C1 segment of cervical spinal cord (tissue), 14 donors: ENCODE measurements at regions not wholly inside any gene's neighbourhood (a gene's known extent, or its start where the extent isn't known, plus 50 kb on each side); places are given as distances from the start of the nearest gene placed in this dataset.

ENCODE experiments used
- DNase-seq, 14 donors: peaks; one replicate each; lab custom pipeline; 2025; lab: John Stamatoyannopoulos, UW

DNA sequence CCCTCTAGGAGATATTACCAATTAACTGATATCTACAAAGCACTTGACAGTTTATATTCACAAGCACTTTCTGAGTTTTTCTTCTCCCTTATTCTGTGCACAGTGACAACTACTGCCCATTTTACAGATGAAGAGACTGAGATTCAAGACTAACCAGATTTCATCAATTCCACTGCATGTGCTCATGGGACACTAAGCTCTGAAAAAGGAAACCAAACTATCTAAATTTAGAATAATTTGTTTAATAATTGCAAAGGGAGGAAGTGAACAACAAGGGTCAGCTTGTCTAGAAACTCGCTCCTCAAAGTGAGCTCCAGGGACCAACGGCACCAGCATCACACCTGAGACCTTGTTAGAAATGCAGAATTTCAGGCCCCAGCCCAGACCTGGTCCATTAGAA is 50.8 kb upstream of the MYLIP start:
- DNase-seq, result no peak

DNA sequence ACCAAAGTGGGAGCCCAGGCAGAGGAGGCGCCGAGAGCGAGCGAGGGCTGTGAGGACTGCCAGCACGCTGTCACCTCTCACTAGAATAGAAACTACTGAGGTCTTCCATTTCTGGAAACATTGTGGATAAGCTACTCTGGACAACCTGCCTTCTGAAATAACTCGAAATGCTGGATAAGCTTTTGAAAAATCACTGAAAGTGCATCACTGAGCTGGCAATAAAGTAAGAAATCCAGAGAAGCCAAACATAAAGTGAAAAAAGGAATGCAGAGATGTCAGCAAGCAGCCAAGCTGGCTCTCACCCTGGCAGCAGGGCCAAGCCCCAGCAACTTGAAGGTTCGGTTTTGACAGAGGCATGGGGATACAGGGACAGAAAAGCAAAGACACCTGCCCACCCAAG is 59.2 kb upstream of the MYLIP start:
- no peak for DNase-seq

DNA sequence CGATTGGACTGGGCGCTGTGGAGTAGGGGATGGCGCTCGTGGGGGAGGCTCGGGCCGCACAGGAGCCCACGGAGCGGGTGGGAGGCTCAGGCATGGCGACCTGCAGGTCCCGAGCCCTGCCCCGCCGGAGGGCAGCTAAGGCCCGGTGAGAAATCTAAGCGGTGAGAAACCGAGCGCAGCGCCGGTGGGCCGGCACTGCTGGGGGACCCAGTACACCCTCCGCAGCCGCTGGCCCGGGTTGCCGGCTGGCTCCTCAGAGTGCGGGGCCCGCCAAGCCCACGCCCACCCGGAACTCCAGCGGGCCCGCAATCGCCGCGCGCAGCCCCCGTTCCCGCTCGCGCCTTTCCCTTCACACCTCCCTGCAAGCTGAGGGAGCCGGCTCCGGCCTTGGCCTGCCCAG is 59.7 kb upstream of the MYLIP start:
- DNase-seq, result no peak

DNA sequence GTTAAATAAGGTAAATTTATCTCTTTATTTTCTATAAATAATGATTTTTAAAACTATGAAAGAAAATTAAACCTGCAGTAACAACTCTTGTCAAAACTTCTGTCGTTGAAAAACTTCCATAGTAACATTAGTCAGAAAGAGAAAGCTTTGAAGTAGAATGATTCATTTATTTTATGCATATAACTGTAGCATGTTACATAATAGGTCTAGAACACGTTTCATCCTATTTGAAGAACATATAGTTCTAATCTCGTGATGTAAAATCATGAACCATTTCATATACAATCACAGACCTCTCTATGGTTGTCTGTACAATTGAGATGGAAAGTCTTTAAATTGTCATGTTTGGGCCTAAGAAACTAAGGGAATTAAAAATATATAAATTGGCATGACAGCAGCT is 61.3 kb upstream of the MYLIP start:
- no peak for DNase-seq

DNA sequence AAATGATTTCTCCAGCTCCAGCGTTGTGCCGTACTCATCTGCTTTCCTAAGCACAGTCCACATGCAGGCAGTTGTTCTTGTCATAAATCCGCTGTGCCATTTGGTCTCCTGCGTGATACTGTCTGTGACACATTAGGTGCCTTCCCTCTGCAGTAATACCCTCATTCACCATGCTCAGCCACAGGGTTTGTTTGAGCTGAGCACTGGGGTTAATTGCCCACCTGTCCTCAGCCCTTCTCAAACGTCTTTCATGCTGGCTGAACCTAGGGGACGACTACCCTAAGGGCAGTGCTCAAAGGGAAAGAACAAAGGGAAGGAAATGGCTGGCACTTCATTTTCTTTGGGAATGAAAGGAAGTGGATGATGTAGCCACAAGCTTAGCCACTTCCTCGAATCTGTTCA is 64.2 kb upstream of the MYLIP start:
- DNase-seq, result no peak

DNA sequence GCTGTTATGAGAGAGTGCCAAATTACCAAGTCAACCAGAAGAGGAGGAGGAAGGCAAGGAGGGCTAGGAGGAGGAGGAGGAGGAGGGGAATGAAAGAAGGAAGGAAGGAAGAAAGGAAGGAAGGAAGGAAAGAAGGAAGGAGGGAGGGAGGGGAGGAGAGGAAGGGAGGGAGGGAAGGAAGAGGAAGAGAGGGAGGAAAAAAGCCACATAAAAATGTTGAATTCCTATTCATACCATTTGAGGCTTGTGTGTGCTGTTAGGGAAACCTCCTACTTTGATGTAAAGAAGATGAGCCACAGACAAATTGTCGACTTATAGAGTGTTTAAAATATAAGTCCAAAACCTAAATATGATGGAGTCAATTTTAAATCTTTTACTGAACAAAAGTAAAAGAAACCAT is 65.3 kb upstream of the MYLIP start:
- no peak for DNase-seq

DNA sequence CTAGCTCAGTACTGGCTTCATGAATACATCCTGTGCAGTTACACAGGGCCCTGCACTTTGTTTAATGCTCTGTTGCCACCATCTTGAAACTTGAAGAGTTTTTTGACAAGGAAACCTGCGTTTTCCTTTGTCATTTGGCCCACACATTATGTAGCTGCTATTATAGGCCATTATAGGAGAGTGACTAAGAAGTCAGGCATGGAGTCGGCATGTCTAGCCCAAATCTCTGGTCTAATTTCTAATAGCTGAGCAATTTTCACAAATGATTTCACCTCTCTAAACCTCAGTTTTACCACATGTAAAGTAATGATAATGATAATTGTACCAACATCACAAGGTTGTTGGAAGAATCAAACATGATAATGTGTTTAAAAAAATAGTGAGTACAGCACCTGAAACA is 67.1 kb upstream of the MYLIP start:
- no peak for DNase-seq

DNA sequence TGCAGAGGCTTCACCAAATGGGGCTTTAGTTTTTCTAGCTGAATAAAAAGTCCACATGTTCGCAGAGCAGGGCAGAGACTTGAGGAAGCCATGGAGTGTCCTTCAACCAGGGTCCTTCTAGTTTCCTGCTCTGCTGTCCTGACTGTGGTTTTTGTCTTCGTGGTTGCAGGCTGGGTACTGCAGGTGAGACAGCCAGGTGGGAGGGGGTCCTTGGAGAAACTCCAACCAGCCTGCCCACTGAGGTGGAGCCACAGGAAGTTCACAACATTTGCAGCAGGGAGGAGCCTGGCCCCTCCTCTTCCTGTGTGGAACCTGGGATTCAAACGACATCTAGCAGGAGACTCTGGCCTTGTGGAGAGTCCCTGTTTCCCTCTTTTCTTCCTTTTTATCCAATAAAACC is 68.8 kb upstream of the MYLIP start:
- no peak for DNase-seq

DNA sequence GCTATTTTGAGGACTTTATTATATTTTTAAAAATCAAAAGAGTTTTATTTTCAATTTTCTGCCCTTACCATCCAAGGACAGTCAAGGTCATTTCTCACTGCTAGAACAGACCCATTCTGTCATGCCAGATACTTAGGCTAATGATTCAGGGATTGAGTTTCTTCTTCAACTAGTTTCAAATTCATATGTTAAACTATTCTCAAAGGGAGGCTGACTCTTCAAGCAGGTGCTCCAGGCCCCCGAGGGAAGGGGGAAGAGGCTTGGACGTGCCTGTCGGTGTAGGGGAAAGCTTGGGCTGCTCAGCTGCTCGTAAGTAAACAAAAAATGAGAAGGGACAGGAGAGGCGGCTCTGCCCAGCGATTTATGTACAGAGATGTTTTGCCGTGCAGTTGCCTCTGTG is 69.4 kb upstream of the MYLIP start:
- no peak for DNase-seq

DNA sequence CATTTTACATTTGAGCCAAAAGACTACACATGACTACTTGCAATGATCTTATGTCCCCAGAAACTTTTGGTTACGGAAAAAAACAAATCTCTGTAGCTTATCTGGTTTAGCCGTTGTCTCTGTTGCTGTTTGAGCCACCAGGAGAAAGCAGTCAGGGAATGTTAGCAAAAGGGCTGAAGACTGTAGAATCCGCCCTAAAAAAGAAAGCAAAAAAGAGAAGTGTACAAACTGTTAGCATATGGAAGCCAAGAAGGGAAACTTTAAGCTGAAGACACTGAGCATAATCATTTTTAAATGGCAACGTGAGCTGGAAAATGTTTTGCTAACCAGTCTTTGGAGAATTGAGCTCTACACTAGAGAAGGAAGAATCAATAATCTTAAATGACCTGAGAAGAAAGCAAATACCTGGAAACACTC is 69.9 kb upstream of the MYLIP start:
- DNase-seq, result no peak

DNA sequence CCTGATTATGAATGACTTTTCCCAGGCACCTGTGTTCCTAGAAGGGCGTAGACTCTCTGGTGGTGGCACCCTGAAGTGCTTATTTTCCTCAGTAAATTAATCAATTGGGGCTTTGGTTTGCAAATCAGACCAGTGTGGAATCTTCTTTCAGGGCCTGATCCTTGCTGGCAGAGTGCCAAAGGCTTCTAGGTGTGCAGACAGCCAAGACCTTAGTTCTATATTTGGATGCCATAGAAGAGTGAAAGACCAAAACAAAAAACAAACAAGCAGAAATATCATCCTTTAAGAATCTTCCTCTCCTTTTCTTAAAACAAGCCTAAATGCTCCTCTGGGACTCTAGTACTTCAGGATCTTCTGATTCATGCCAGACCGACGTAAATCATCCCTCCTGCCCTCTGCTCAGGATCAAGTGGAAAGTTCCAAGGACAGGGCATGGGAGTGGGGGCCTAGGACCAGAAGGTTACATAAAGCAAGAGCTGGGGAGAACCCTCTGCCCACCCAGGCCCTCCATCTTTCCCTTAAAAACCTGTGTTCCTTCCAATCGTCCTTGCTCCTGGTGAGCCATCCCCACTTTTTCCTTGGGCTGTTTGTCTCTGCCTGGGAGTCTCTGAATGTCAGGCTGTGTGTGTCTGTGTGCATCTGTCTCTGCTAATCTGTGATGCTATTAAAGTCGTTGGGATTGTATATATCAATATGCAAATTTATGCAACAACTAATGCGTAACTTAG is 70.5 kb upstream of the MYLIP start:
- no peak for DNase-seq

DNA sequence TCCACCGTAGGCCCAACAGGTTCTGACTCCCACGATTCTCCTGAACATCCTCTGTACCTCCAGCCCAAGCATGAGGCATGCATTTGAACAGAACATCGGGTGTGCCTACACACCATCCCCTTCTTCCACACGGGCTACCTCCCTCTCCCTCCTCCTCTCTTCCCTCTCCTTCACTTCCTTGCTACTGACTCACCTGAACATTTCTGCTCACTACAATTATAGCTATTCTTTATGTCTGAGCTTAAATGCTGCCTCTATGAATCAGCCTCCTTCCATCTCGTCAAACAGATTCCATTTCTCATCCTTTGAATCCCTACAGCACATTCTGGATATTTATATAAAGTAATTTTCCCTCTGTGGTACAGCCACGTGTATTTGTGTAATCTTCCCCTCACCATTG is 71.4 kb upstream of the MYLIP start:
- no peak for DNase-seq

DNA sequence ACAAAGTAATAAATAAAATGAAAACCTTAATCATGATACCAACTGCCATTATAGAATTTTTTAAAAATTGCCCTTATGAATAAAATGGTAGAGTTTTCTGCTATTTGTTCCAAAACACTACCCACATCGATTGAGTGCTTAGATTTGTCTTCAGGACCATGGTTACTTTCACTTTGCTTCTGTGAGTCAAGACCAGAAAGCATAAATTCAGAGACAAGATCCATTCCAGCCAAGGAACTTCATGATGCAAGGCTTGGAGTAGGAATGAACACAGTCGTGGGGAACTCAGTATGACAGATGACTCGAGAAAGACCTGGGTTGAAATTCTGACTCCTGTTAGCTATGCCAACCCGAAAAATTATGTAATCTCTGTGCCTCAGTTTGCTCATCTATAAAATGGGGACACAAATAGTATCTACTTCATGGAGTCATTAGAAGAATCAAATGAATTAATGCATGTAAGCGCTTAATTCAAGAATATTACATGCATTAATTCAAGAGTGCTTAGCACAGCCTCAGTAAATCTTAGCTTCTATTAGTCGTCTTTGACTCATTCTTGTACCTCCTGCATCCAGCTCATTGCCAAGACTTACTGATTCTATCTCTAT is 72.5 kb upstream of the MYLIP start:
- DNase-seq, result no peak

DNA sequence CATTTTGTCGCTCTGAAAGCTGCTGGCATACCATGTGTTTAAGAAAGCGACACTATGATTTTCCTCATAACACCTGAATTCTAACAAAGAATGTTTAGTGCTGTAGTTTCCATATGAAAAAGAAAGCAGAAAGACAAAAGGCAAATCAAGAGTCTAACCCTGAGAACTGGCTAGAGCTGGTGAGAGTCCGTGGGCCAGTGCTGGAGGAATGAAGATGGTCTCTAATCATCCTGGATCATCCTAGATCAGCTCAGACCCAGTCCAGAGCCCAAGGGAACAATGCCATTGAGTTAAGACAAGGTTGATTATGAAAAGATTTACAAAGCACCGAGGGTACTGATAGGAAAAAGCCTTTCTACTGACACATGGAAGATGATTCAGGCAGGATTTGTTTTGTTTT is 73.0 kb upstream of the MYLIP start:
- no peak for DNase-seq

DNA sequence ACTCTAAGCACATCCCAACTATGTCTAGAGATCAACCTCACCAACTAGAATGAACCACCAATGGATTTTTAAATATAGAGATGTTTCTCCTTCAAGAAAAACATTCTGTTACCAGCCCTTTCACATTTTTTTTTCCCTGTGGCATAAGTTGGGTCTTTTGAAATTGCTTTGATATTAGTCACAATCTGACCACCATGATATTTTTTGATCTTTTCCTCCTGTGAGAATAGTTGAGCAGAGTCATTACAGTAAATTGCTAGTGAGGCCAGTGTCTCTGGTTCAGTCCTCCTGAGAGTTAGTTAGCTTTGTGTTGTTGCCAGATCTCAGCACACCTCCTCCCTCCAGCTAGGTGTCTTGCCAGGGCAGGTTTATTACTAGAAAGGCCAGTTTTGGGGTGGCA is 79.7 kb upstream of the MYLIP start:
- DNase-seq, result no peak

DNA sequence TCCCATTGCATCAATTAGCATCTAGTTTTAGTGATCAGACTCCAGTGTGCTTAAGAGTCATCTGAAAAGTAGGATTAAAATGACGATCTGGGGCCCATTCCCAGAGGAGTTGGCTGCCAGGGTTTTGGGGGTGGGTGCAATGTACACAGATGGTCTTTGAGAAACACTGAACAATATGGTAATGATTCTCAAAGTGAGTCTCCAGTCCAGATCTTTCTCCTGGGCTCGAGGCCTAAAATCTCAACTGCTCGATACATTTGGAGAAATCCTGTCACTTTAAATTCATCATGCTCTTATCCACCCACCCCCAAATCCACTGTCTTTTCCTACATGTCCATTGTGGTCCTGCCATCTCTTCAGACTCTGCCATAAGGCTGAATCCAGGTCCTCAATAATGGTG is 80.7 kb upstream of the MYLIP start:
- no peak for DNase-seq

DNA sequence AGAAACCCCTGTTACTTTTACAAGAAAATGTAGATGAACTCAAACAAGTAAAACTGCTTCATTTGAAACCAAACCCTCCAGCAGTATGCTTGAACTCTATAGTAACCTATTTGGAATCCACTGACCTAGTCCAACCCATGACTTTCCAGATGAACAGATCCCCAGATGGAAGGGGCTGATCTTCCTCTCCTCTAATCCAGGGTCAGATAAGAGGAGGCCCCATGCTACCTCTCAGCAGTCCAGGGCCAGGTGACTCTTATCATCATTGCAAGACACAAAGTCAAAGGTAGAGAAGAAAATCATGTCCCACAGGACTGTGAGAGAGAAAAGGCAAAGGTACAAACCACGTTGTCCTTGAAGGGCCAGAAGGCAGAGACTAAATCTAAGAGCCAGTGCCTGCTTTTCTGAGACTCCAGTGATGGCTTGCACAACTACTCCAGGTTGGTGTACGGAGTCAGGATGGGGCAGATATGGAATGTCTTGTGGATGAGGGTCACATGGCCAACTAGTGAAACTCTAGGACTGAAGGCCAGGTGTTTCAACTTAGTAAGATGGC is 81.4 kb upstream of the MYLIP start:
- DNase-seq, result no peak

DNA sequence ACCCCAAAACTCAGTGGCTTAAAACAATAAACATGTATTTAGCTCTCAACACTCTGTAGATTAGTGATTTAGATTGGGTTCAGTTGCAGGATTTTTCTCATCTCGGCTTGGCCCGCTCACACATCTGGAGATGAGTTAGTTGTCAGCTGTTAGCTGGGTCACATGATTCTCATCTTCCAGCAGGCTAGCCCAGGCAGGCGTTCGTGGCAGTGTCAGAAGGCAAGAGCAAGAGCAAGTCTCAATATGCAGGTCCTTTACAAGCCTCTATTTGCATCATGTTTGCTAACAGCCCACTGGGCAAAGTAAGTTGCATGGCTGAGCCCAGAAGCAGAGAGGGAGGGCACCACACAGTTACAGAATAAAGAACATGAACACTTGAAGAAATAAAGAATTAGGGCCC is 83.6 kb upstream of the MYLIP start:
- no peak for DNase-seq

DNA sequence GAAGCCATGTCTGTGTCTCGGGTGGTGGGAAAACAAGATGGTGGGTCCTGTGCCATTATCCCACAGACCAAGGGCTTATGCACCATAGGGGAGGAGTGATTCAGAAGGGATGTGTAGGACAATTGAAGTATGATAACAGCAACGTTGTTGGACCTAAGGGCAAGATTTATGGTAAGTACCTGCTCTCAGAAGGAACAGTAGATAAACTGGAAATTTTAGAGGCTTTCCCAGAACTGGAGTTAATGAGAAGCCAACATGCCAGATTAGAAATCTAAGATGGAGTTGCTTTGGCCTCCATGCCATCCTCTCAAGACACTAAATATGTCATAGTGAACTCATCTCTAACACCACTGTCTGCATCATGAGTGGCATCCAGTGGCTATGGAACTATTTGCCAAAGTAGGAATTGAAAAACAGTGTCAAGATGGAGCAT is 84.7 kb upstream of the MYLIP start:
- no peak for DNase-seq

DNA sequence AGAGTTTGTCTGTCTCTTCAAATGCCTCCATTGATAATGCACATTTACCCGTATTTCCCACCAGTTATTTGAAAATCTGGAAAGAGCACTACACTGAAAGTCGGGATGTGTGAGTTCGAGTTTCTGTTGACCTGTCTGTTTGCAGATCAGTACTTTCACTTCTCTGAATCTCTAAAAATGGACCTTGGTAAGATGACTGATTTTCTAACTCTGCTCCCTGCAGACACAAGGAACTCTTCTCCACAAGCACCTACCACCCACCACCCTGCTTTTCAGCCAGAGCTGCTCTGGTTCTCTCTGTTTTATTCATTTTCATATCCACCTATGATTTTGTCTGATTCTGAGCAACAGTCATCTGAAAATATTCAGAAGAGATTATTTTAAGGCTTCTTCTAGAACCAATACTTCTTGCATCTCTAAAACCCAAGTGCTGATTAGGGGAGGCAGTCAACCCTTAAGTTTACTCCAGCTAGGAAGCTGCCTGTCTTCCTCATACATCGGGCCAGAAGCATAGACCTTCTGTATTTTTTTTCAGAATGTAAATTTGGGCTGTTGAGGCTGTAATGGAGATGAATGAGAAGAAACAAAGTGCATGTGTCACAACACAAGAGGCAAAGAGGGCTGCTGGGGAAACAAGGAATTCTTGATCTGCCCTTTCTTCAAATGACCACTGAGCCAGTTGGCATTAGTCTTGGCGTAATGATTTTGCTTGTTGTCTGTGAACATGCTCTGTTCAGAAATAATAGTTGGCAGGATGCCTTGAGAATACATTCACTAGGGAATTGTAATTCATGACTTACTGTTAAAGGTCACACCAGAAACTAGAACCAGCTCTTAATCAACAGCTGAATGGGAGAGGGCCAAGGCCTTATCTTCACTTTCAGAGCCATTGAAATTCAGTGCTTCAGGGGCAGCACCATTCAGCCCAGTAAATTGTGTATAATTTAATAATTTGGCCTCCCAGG is 85.4 kb upstream of the MYLIP start:
- no peak for DNase-seq

DNA sequence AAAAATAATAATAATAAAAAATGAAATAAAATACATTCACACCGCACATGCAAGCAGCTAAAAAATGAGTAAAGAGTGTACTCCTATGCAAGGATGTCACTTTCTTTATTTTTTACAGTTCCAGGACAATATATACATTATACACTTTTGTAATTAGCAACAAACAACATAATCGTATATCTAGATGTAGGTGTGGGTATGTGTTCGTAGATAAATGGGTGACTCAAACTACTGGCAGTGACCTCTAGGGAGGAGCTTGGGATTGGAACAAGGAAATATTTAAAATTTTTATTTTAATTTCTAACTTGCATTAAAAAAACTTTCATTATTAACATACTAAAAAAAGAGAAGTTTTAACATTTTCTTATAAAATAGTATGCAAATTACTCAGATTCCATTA is 86.1 kb upstream of the MYLIP start:
- no peak for DNase-seq

DNA sequence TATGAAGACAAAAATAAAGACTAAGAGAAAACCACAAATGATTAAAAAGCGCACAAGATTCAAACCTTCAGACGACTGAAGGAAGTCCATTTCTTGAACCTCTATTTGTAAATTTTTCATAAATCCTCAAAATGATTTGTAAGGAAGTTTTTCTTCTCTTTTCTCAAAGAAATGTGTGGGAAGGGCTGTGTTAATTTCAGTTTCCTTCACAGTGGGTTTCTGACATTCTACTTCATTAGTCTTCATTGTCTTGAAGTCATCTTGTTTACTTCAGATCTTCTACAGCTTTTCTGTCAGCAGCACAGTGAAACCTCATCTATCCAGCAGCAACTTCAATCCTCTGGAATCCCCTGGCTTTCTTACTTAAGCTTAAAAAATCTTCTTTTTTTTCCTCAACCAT is 87.6 kb upstream of the MYLIP start:
- no peak for DNase-seq
